ENCODE measurements at regions not wholly inside any gene's neighbourhood (a gene's known extent, or its start where the extent isn't known, plus 50 kb on each side); places are given as distances from the start of the nearest gene placed in this dataset.
"Not testable (repeated sequence)": the region's sequence is repeated elsewhere in the genome, so short reads cannot be mapped to it uniquely, and the experiment has no call there.

DNA sequence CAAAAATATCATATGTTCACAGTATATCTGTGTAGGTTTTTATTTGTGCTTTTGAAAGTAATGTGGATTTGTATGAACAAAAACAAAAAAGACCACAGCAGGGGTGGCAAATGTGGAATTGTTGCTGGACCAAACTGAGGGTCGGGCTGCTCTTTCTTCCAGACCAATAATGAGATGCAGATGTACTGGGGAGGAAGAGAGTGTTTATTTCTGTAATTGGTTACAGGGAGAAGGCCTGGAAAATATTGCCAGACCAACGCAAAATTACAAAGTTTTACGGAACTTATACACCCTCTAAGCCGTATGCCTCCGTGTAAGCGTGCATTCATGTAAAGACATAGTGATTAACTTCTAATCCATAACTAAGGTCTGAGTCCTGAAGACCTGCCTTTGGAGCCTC, 353.9 kb upstream of the C16orf82 start:
- Histone ChIP-seq H3K36me3 (no peaks in the 10 kb centered on the region), H3K4me3 (ENCODE audit: low read depth, low read length) (no peak overlapping the region), H3K27ac (no peak overlapping the region), H3K9me3 (ENCODE audit: severe bottlenecking) (no peaks in the 10 kb centered on the region), H3K27me3 (ENCODE audit: insufficient read depth, low read depth, severe bottlenecking) (peaks cover 74% of the 10 kb centered on the region)
- TF ChIP-seq, protein P1, sequence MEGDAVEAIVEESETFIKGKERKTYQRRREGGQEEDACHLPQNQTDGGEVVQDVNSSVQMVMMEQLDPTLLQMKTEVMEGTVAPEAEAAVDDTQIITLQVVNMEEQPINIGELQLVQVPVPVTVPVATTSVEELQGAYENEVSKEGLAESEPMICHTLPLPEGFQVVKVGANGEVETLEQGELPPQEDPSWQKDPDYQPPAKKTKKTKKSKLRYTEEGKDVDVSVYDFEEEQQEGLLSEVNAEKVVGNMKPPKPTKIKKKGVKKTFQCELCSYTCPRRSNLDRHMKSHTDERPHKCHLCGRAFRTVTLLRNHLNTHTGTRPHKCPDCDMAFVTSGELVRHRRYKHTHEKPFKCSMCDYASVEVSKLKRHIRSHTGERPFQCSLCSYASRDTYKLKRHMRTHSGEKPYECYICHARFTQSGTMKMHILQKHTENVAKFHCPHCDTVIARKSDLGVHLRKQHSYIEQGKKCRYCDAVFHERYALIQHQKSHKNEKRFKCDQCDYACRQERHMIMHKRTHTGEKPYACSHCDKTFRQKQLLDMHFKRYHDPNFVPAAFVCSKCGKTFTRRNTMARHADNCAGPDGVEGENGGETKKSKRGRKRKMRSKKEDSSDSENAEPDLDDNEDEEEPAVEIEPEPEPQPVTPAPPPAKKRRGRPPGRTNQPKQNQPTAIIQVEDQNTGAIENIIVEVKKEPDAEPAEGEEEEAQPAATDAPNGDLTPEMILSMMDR (IDR thresholded peaks at IDR 0.05; ENCODE audit: low read depth, low read length), result no peak
- DNase-seq, result no peak

DNA sequence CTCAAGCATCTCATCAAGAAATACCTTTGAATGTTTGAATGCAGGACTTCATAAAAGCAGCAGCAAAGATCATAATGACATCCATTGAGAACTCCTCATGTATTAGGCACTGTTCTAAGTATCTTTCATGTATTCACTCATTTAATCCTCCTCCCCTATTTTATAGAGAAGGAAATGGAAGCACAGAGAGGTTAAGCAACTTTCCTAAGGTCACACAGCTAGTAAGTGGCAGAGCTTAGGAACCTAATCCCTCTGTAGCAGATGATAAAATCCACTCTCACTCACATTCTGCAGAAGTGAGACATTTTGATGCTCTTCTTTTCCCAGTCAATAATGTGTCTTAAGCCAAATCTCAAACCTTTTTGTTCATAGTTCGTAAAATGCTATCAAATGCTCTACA, 350.8 kb upstream of the C16orf82 start:
- no peak for DNase-seq
- H3K27me3 ChIP-seq (ENCODE audit: insufficient read depth, low read depth, severe bottlenecking), result peaks cover 88% of the 10 kb centered on the region
- no peak overlapping the region for H3K4me3 ChIP-seq (ENCODE audit: low read depth, low read length)
- TF ChIP-seq, protein P1 (IDR thresholded peaks at IDR 0.05; ENCODE audit: low read depth, low read length), result no peak
- H3K27ac ChIP-seq, result no peak overlapping the region
- no peaks in the 10 kb centered on the region for H3K36me3 ChIP-seq
- H3K9me3 ChIP-seq (ENCODE audit: severe bottlenecking), result no peaks in the 10 kb centered on the region

DNA sequence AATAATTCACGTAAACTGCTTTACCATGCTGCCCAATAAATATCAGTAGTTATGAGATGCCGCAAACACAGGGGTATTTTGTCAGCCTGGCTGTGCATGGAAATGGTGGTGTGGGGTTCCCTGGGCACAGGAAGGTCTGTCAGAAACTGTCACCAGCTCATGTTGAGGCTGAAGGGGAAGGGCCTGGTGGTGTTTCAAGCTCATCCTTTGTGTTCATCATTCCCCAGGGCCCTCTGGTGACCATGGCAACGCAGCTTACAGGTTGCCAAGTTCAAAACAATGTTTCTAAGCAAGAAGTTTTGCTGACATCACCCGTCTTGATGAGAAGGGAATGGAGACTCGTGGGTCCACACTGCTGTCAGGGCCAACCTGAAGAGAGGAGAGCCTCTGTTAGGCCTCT, 348.9 kb upstream of the C16orf82 start:
- no peak overlapping the region for H3K27ac ChIP-seq
- TF ChIP-seq, protein P1 (IDR thresholded peaks at IDR 0.05; ENCODE audit: low read depth, low read length), result no peak
- DNase-seq, result no peak

DNA sequence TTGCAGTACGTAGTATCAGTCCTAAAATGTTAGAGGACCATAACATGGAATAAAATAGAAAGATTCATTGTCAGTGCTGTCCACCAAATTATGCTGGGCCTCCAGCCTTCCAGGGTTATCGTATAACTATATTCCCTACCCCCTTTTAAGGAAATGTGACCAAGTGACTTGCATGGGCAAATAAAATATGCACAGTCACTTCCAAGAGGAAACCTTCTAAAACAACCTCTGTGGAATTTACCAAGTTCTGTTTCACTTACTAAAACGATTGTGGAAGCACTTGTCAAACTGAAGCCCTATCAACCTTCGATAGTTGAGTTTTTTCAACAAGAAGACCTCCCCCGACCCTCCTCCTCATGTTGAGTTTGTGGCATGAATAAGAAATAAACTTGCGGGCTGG, 345.4 kb upstream of the C16orf82 start:
- no peak overlapping the region for H3K27ac ChIP-seq
- DNase-seq, result no peak
- H3K9me3 ChIP-seq (ENCODE audit: severe bottlenecking), result no peaks in the 10 kb centered on the region
- no peak overlapping the region for H3K4me3 ChIP-seq (ENCODE audit: low read depth, low read length)
- peaks cover 68% of the 10 kb centered on the region for H3K27me3 ChIP-seq (ENCODE audit: insufficient read depth, low read depth, severe bottlenecking)
- no peaks in the 10 kb centered on the region for H3K36me3 ChIP-seq
- TF ChIP-seq, protein P1 (IDR thresholded peaks at IDR 0.05; ENCODE audit: low read depth, low read length), result no peak

More for the DNA sequence above, 348.9 kb upstream of the C16orf82 start:
- Histone ChIP-seq H3K4me3 (ENCODE audit: low read depth, low read length) (no peak overlapping the region), H3K27me3 (ENCODE audit: insufficient read depth, low read depth, severe bottlenecking) (peaks cover 78% of the 10 kb centered on the region), H3K36me3 (no peaks in the 10 kb centered on the region), H3K9me3 (ENCODE audit: severe bottlenecking) (no peaks in the 10 kb centered on the region)

DNA sequence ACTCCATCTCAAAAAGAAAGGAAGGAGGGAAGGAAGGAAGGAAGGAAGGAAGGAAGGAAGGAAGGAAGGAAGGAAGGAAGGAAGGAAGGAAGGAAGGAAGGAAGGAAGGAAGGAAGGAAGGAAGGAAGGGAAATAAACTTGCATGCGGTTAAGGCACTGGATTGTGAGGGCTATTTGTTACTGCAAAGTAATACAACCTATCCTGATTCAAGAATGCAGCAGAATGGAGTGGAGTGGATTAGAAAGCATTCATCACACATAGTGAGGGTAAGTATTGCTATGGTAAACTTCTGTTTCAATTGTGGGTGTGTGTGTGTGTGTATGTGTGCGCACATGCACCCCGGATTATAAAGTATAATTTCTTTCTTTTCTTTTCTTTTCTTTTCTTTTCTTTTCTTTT, 344.8 kb upstream of the C16orf82 start:
- H3K27ac ChIP-seq; H3K36me3 ChIP-seq; H3K9me3 ChIP-seq (ENCODE audit: severe bottlenecking); H3K4me3 ChIP-seq (ENCODE audit: low read depth, low read length); DNase-seq: not testable (repeated sequence)
- H3K27me3 ChIP-seq (ENCODE audit: insufficient read depth, low read depth, severe bottlenecking), result peaks cover 72% of the 10 kb centered on the region

DNA sequence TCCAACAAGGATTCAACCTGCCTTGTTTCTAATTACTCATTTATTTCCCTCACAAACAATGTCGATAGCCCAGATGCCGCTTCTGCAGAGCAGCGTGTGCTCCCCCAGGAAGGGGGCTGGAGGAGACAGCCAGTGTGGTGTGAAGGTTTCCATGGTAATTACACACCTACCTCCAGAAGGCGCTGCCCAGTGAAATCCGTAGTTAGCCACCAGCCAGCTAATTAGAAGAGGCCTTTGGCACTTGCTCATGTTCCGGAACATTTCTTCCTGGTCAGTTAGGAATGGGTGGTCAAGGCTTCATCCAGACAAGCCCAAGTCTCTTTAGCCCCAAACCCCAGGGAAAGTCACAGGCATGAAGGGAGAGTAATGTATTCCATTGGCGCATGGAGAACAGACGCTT, 342.5 kb upstream of the C16orf82 start:
- Histone ChIP-seq H3K4me3 (ENCODE audit: low read depth, low read length) (no peak overlapping the region), H3K9me3 (ENCODE audit: severe bottlenecking) (no peaks in the 10 kb centered on the region), H3K27ac (no peak overlapping the region), H3K36me3 (no peaks in the 10 kb centered on the region), H3K27me3 (ENCODE audit: insufficient read depth, low read depth, severe bottlenecking) (peaks cover 69% of the 10 kb centered on the region)
- no peak for DNase-seq
- TF ChIP-seq, protein P1 (IDR thresholded peaks at IDR 0.05; ENCODE audit: low read depth, low read length), result no peak

Measured in WERI-Rb-1 (cell line).